CD14-positive monocyte (primary cell): ENCODE measurements at regions not wholly inside any gene's neighbourhood (a gene's known extent, or its start where the extent isn't known, plus 50 kb on each side); places are given as distances from the start of the nearest gene placed in this dataset.

Source experiments
- DNase-seq, 3 donors: peaks; one replicate each; pipeline ENCODE4 v3.0.0-alpha.2; 2011 to 2022
- H2AFZ ChIP-seq: 2 replicates; pipeline ENCODE4 v1.6.0; 2012; ENCODE audit warnings: mild to moderate bottlenecking, low read depth, low read length, inconsistent platforms; ENCODE audit not compliant: insufficient read depth, poor library complexity, severe bottlenecking
- H3K27ac ChIP-seq, 2 donors: 1 replicate in 1 of 2; 2 replicates in 1 of 2; pipeline ENCODE4 v1.5.1; 2012 to 2013; ENCODE audit warnings: low read length in 2 of 2, control low read depth in 1 of 2, inconsistent platforms in 1 of 2, low read depth in 1 of 2, mild to moderate bottlenecking in 1 of 2
- H3K27me3 ChIP-seq, 2 donors: one replicate each; pipeline versions ENCODE4 v1.6.0 to v1.6.1; 2011 to 2013; ENCODE audit warnings: low read length in 2 of 2; ENCODE audit not compliant: control insufficient read depth in 2 of 2, insufficient read depth in 2 of 2
- H3K36me3 ChIP-seq, 2 donors: replicated peaks in 1 of 2; 1 replicate in 1 of 2; 2 replicates in 1 of 2; pipeline versions ENCODE4 v1.5.1 to v1.6.1; 2012 to 2013; ENCODE audit warnings: low read length in 2 of 2, control low read depth in 1 of 2, inconsistent platforms in 1 of 2, mild to moderate bottlenecking in 1 of 2; ENCODE audit not compliant: insufficient read depth in 2 of 2, control insufficient read depth in 1 of 2
- H3K4me1 ChIP-seq, 2 donors: 1 replicate in 1 of 2; 2 replicates in 1 of 2; pipeline versions ENCODE4 v1.5.1 to v1.6.1; 2012 to 2013; ENCODE audit warnings: low read length in 2 of 2, control low read depth in 1 of 2, inconsistent platforms in 1 of 2, mild to moderate bottlenecking in 1 of 2, moderate library complexity in 1 of 2; ENCODE audit not compliant: insufficient read depth in 2 of 2, control insufficient read depth in 1 of 2
- H3K4me2 ChIP-seq: replicated peaks from 2 replicates; pipeline ENCODE3; 2012; ENCODE audit warnings: low read length, moderate library complexity, mild to moderate bottlenecking; ENCODE audit not compliant: poor library complexity, severe bottlenecking; ENCODE audit errors: extremely low read depth
- H3K4me3 ChIP-seq, 3 experiments: fragments of 200-600 bp in 1 of 3; sonication (generic) in 1 of 3; replicated peaks in 1 of 3; 1 replicate in 2 of 3; 2 replicates in 1 of 3; pipeline ENCODE4 v1.5.1; 2011 to 2013; ENCODE audit warnings: low read length in 3 of 3, mild to moderate bottlenecking in 3 of 3, control low read depth in 2 of 3, low read depth in 2 of 3, inconsistent platforms in 1 of 3, moderate library complexity in 1 of 3
- H3K79me2 ChIP-seq: 2 replicates; pipeline ENCODE4 v1.6.0; 2012; ENCODE audit warnings: mild to moderate bottlenecking, control low read depth, inconsistent platforms, low read length, moderate library complexity; ENCODE audit not compliant: insufficient read depth
- H3K9ac ChIP-seq: 2 replicates; pipeline ENCODE4 v1.6.0; 2017; ENCODE audit warnings: low read length, mild to moderate bottlenecking; ENCODE audit not compliant: insufficient read depth, poor library complexity, severe bottlenecking
- H3K9me3 ChIP-seq, 2 donors: replicated peaks in 1 of 2; 1 replicate in 1 of 2; 2 replicates in 1 of 2; pipeline versions ENCODE4 v1.5.1 to v1.6.1; 2012 to 2013; ENCODE audit warnings: low read length in 2 of 2, control low read depth in 1 of 2; ENCODE audit not compliant: control insufficient read depth in 1 of 2, insufficient read depth in 1 of 2
- H4K20me1 ChIP-seq: 2 replicates; pipeline ENCODE4 v1.6.0; 2012; ENCODE audit warnings: mild to moderate bottlenecking, low read length, control low read depth, moderate library complexity; ENCODE audit not compliant: insufficient read depth
- H3K27ac Mint-ChIP-seq, 7 donors: one replicate each; pipeline ENCODE4 v1.8.0; 2020; ENCODE audit warnings: mild to moderate bottlenecking in 7 of 7, mixed read lengths in 7 of 7, moderate library complexity in 6 of 7, inconsistent platforms in 2 of 7
- H3K27me3 Mint-ChIP-seq, 3 donors: one replicate each; pipeline ENCODE4 v1.8.0; 2021 to 2022; ENCODE audit warnings: low read depth in 3 of 3, mild to moderate bottlenecking in 3 of 3, mixed read lengths in 3 of 3, moderate library complexity in 3 of 3, inconsistent platforms in 1 of 3
- H3K36me3 Mint-ChIP-seq, 2 donors: one replicate each; pipeline ENCODE4 v1.8.0; 2020; ENCODE audit warnings: mixed read lengths in 2 of 2, inconsistent platforms in 1 of 2, mild to moderate bottlenecking in 1 of 2
- H3K4me1 Mint-ChIP-seq: one replicate; pipeline ENCODE4 v1.8.0; 2020; ENCODE audit warnings: mild to moderate bottlenecking, mixed read lengths
- H3K4me3 Mint-ChIP-seq, 2 donors: one replicate each; pipeline ENCODE4 v1.8.0; 2020; ENCODE audit warnings: mild to moderate bottlenecking in 2 of 2, mixed read lengths in 2 of 2, moderate library complexity in 1 of 2
- H3K9me3 Mint-ChIP-seq, 7 donors: one replicate each; pipeline ENCODE4 v1.8.0; 2020 to 2022; ENCODE audit warnings: mixed read lengths in 7 of 7, mild to moderate bottlenecking in 6 of 7, moderate library complexity in 6 of 7, inconsistent platforms in 2 of 7
- WGBS: methylation state at CpG from one replicate; pipeline ENCODE4 v1.1.5; 2013; ENCODE audit warnings: missing lambda C conversion rate; ENCODE audit not compliant: insufficient coverage; 5-methylcytosine and 5-hydroxymethylcytosine counted together
- intact Hi-C, 2 donors: fragments of 100-400 bp; cut with micrococcal nuclease; formaldehyde crosslinking; loops; one replicate each; pipeline versions ENCODE4 v1.15.0 to v1.15.1; 2023
- TF ChIP-seq, protein P1 (sequence below): fragments of 200-600 bp; IDR thresholded peaks from one replicate; pipeline ENCODE4 v1.8.0; 2022; ENCODE audit warnings: antibody characterized with exemption, mild to moderate bottlenecking

DNA sequence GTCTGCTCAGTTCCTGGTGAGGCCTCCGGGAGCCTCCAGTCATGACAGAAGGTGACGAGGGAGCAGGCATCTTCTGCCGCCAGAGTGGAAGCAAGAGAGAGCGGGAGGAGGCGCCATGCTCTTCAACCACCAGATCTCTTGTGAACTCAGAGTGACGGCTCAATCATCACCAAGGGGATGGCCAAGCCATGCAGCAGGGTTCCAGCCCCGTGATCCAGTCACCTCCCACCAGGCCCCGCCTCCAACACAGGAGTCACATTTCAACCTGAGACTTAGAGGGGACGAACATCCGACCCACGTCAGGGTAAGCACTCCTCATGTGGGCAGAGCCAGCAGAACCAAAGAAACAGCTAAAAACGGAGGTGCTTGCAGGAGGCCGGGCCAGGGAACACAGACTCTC, 1470.5 kb downstream of the BRD1 start:
- H3K9ac ChIP-seq = no peak overlapping the region
- no peaks in the 10 kb centered on the region for H3K27me3 ChIP-seq
- H3K36me3 ChIP-seq = no peaks in the 10 kb centered on the region
- H2AFZ ChIP-seq = no peak overlapping the region
- Mint-ChIP-seq H3K27me3 (peaks cover 2 to 3% (median 2%) of the 10 kb centered on the region in 3 donors), H3K27ac (no peak overlapping the region), H3K9me3 (peaks cover 0 to 2% (median 0%) of the 10 kb centered on the region in 7 donors), H3K36me3 (no peaks in the 10 kb centered on the region), H3K4me3 (no peak overlapping the region), H3K4me1 (no peaks in the 10 kb centered on the region)
- DNase-seq = no peak
- no peak overlapping the region for H3K27ac ChIP-seq
- intact Hi-C loops = no loop called here
- WGBS = 34% methylated on average over 10 of the region's 13 CpGs
- no peak overlapping the region for H3K4me3 ChIP-seq
- H3K4me1 ChIP-seq = no peaks in the 10 kb centered on the region
- H3K4me2 ChIP-seq = no peak overlapping the region
- peaks cover 0 to 5% of the 10 kb centered on the region in 2 donors for H3K9me3 ChIP-seq
- H4K20me1 ChIP-seq = no peaks in the 10 kb centered on the region
- no peaks in the 10 kb centered on the region for H3K79me2 ChIP-seq
- TF ChIP-seq, protein P1, sequence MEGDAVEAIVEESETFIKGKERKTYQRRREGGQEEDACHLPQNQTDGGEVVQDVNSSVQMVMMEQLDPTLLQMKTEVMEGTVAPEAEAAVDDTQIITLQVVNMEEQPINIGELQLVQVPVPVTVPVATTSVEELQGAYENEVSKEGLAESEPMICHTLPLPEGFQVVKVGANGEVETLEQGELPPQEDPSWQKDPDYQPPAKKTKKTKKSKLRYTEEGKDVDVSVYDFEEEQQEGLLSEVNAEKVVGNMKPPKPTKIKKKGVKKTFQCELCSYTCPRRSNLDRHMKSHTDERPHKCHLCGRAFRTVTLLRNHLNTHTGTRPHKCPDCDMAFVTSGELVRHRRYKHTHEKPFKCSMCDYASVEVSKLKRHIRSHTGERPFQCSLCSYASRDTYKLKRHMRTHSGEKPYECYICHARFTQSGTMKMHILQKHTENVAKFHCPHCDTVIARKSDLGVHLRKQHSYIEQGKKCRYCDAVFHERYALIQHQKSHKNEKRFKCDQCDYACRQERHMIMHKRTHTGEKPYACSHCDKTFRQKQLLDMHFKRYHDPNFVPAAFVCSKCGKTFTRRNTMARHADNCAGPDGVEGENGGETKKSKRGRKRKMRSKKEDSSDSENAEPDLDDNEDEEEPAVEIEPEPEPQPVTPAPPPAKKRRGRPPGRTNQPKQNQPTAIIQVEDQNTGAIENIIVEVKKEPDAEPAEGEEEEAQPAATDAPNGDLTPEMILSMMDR = no peak

DNA sequence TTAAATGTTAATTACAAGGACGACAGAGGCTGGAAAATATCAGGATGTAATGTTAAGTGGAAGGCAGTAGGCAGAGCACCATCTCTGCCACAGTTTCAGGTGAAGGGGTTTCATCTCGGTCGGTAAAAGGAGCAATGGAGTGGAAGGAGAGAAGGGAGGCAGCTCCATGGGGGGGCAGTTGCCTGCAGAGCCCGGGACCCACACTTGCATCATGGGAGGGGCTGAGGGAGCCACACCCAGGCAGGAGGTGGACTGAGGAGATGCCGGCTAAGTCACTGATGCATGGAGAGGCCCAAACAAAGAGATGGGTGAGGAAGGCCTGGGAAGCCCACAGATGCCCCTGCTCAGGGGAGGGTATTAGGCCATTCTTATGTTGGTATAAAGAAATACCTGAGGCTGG, 1470.9 kb downstream of the BRD1 start:
- DNase-seq = no peak
- Mint-ChIP-seq H3K36me3 (no peaks in the 10 kb centered on the region), H3K27ac (no peak overlapping the region), H3K4me1 (no peaks in the 10 kb centered on the region), H3K27me3 (peaks cover 2 to 3% (median 2%) of the 10 kb centered on the region in 3 donors), H3K4me3 (no peak overlapping the region), H3K9me3 (peaks cover 0 to 2% (median 0%) of the 10 kb centered on the region in 7 donors)
- Histone ChIP-seq H4K20me1 (no peaks in the 10 kb centered on the region), H3K4me2 (no peak overlapping the region), H3K4me3 (no peak overlapping the region), H3K4me1 (no peaks in the 10 kb centered on the region), H3K27ac (no peak overlapping the region), H3K27me3 (no peaks in the 10 kb centered on the region), H3K9ac (no peak overlapping the region), H2AFZ (no peak overlapping the region), H3K79me2 (no peaks in the 10 kb centered on the region), H3K9me3 (peaks cover 0 to 5% of the 10 kb centered on the region in 2 donors), H3K36me3 (no peaks in the 10 kb centered on the region)
- TF ChIP-seq, protein P1 = no peak
- intact Hi-C loops = no loop called here
- 80% methylated on average over 5 of the region's 5 CpGs for WGBS
